IMR-90 (cell line): ENCODE measurements at regions not wholly inside any gene's neighbourhood (a gene's known extent, or its start where the extent isn't known, plus 50 kb on each side); places are given as distances from the start of the nearest gene placed in this dataset.

Experiments
- ATAC-seq: fragments of 200-7000 bp; cut with Tn5 transposase; 2 replicates; pipeline ENCODE4 v1.9.1; 2020; ENCODE audit warnings: low read depth, mild to moderate bottlenecking, moderate library complexity
- BruUV-seq: library from RNA; stranded (reverse); fragments of 400-500 nt; replicated peaks from 2 replicates; lab custom pipeline; 2021; lab: Mats Ljungman, UMichigan
- CTCF ChIA-PET: fragments of 300-600 bp; formaldehyde crosslinking; extraction: SDS; loops from one replicate; lab custom pipeline; 2021; ENCODE audit warnings: antibody characterized with exemption; lab: Yijun Ruan, JAX
- POLR2A ChIA-PET: fragments of 300-600 bp; sonication (Branson Sonifier 250); formaldehyde crosslinking; loops from one replicate; lab custom pipeline; 2022; ENCODE audit warnings: antibody characterized with exemption; ENCODE audit not compliant: unreplicated experiment; lab: Charles Lee
- DNase-seq: peaks from one replicate; pipeline ENCODE4 v3.0.0; 2013
- H2AFZ ChIP-seq: replicated peaks from 2 replicates; pipeline ENCODE3; 2013; ENCODE audit warnings: low read length, mild to moderate bottlenecking; ENCODE audit not compliant: poor library complexity
- H2AK5ac ChIP-seq: 2 replicates; pipeline ENCODE4 v1.6.1; 2013; ENCODE audit warnings: low read depth, low read length, inconsistent platforms
- H2AK9ac ChIP-seq: replicated peaks from 2 replicates; pipeline ENCODE3; 2013; ENCODE audit warnings: mild to moderate bottlenecking, low read depth, low read length, moderate library complexity; ENCODE audit not compliant: poor library complexity
- H2BK120ac ChIP-seq: 2 replicates; pipeline ENCODE4 v1.6.1; 2013; ENCODE audit warnings: low read depth, low read length, inconsistent platforms
- H2BK15ac ChIP-seq: 3 replicates; pipeline ENCODE4 v1.6.1; 2013; ENCODE audit warnings: low read depth, low read length, inconsistent platforms
- H2BK20ac ChIP-seq: 2 replicates; pipeline ENCODE4 v1.6.1; 2013; ENCODE audit warnings: low read depth, mild to moderate bottlenecking, inconsistent platforms, low read length, moderate library complexity
- H2BK5ac ChIP-seq: 2 replicates; pipeline ENCODE4 v1.6.1; 2013; ENCODE audit warnings: mild to moderate bottlenecking, low read depth, low read length, inconsistent platforms; ENCODE audit not compliant: poor library complexity, severe bottlenecking
- H3K14ac ChIP-seq: replicated peaks from 2 replicates; pipeline ENCODE4 v1.6.1; 2013; ENCODE audit warnings: low read depth, low read length, inconsistent platforms
- H3K18ac ChIP-seq: 2 replicates; pipeline ENCODE4 v1.6.1; 2013; ENCODE audit warnings: low read depth, low read length, control low read depth
- H3K23ac ChIP-seq: 2 replicates; pipeline ENCODE4 v1.6.1; 2013; ENCODE audit warnings: low read depth, low read length, inconsistent platforms
- H3K27ac ChIP-seq: 2 replicates; pipeline ENCODE4 v1.5.1; 2013; ENCODE audit warnings: mild to moderate bottlenecking, control low read depth, low read length; ENCODE audit not compliant: insufficient read depth
- H3K27me3 ChIP-seq: 2 replicates; pipeline ENCODE4 v1.6.1; 2013; ENCODE audit warnings: low read length; ENCODE audit not compliant: control insufficient read depth, insufficient read depth
- H3K36me3 ChIP-seq: 2 replicates; pipeline ENCODE4 v1.6.1; 2013; ENCODE audit warnings: low read length, mixed read lengths; ENCODE audit not compliant: control insufficient read depth, insufficient read depth
- H3K4ac ChIP-seq: 2 replicates; pipeline ENCODE4 v1.6.1; 2013; ENCODE audit warnings: low read depth, low read length, inconsistent platforms
- H3K4me1 ChIP-seq: 2 replicates; pipeline ENCODE4 v1.6.1; 2013; ENCODE audit warnings: low read length, mixed read lengths; ENCODE audit not compliant: control insufficient read depth, insufficient read depth
- H3K4me2 ChIP-seq: 2 replicates; pipeline ENCODE4 v1.6.1; 2013; ENCODE audit warnings: low read depth, mild to moderate bottlenecking, control low read depth, low read length, moderate library complexity
- H3K4me3 ChIP-seq: 2 replicates; pipeline ENCODE4 v1.5.1; 2013; ENCODE audit warnings: low read depth, mild to moderate bottlenecking, control low read depth, low read length, moderate library complexity; ENCODE audit not compliant: insufficient read depth
- H3K56ac ChIP-seq: 2 replicates; pipeline ENCODE4 v1.6.1; 2013; ENCODE audit warnings: low read length, inconsistent platforms; ENCODE audit not compliant: insufficient read depth; ENCODE audit errors: extremely low read depth
- H3K79me1 ChIP-seq, 2 experiments: 2 replicates each; pipeline ENCODE4 v1.6.1; 2013; ENCODE audit warnings: low read length in 2 of 2, inconsistent platforms in 1 of 2, low read depth in 1 of 2
- H3K9ac ChIP-seq: 2 replicates; pipeline ENCODE4 v1.6.1; 2013; ENCODE audit warnings: low read depth, low read length, control low read depth
- H3K9me1 ChIP-seq: 2 replicates; pipeline ENCODE4 v1.6.1; 2013; ENCODE audit warnings: low read length, inconsistent platforms; ENCODE audit not compliant: insufficient read depth
- H3K9me3 ChIP-seq: 2 replicates; pipeline ENCODE4 v1.6.1; 2013; ENCODE audit warnings: low read length; ENCODE audit not compliant: control insufficient read depth, insufficient read depth
- H4K20me1 ChIP-seq: 2 replicates; pipeline ENCODE4 v1.6.1; 2013; ENCODE audit warnings: low read length, inconsistent platforms; ENCODE audit not compliant: insufficient read depth
- H4K5ac ChIP-seq: 2 replicates; pipeline ENCODE4 v1.6.1; 2013; ENCODE audit warnings: mild to moderate bottlenecking, low read depth, low read length, control low read depth
- H4K8ac ChIP-seq, 2 experiments: 2 replicates each; pipeline ENCODE4 v1.6.1; 2013; ENCODE audit warnings: low read depth in 2 of 2, low read length in 2 of 2, control low read depth in 1 of 2, inconsistent platforms in 1 of 2
- H4K91ac ChIP-seq: 2 replicates; pipeline ENCODE4 v1.6.1; 2013; ENCODE audit warnings: low read depth, low read length, inconsistent platforms; ENCODE audit not compliant: insufficient read depth
- MXI1 ChIP-seq: IDR thresholded peaks from 2 replicates; pipeline ENCODE4 v1.6.1; 2012; ENCODE audit warnings: low read depth, mild to moderate bottlenecking, low read length, moderate library complexity, borderline replicate concordance
- RAD21 ChIP-seq: IDR thresholded peaks from 2 replicates; pipeline ENCODE4 v1.6.1; 2012; ENCODE audit warnings: low read length, improper control_type of control experiment
- WGBS, 2 experiments: methylation state at CpG; one replicate each; pipeline versions ENCODE4 v1.1.5 to v1.1.7; 2013; ENCODE audit warnings: missing lambda C conversion rate in 2 of 2; ENCODE audit not compliant: insufficient read length in 1 of 2; ENCODE audit errors: extremely low coverage in 2 of 2; 5-methylcytosine and 5-hydroxymethylcytosine counted together
- dilution Hi-C: fragments of 300-500 bp; cut with HindIII; formaldehyde crosslinking; loops from one replicate; pipeline ENCODE4 v1.14.3; 2018; ENCODE audit warnings: low sequenced_read_pairs; ENCODE audit not compliant: unreplicated experiment
- in situ Hi-C: fragments of 300-500 bp; cut with MboI; formaldehyde crosslinking; loops from 3 replicates; pipeline ENCODE4 v1.14.3; 2019; ENCODE audit warnings: low sequenced_read_pairs, inconsistent platforms, mixed read lengths
- intact Hi-C: fragments of 100-400 bp; cut with micrococcal nuclease; formaldehyde crosslinking; loops from 2 replicates; pipeline ENCODE4 v1.10.0; 2022

DNA sequence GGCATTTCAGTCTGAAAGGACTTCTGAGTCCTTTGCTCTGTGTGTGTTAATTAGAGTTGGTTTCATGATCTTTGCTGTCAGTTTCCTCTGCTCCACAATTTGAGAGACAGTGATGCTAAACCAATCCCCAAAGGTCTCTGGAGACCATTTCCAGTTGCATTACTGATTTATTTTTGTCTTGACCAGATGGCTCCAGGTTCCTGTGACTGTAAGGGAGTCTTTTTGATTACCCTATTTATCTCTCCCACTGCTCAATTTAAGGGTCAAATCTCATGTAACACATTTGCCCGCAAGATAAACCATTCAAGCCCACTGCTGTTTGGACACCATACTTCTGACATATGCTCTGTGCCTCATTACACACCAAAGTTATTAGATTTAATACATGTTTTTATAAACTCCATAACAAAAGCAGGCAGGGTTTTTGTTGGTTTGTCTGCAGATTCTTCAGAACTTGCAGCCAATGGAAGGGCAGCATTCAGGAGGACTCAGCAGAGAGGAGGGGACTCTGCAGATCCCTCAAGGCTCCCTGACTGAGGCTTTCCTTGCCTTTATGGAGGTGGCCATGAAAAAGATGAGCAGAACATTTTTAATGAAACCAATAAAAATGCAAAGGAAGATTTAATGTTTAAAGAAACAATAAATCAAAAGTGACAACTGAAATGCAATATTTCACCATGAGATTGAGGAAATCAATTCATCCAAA, 889.3 kb upstream of the CELF4 start:
- POLR2A ChIA-PET: no interaction called here
- dilution Hi-C loops (no loop called here), intact Hi-C loops (no loop called here), in situ Hi-C loops (no loop called here)
- Histone ChIP-seq H3K9me1 (no peaks in the 10 kb centered on the region), H4K5ac (no peak overlapping the region), H3K27ac (no peak overlapping the region), H4K8ac (no peak overlapping the region), H3K4me1 (no peaks in the 10 kb centered on the region), H3K23ac (no peak overlapping the region), H3K56ac (no peak overlapping the region), H3K36me3 (no peaks in the 10 kb centered on the region), H3K14ac (no peak overlapping the region), H2AK9ac (no peak overlapping the region), H2BK120ac (no peak overlapping the region), H3K9ac (no peak overlapping the region), H2AK5ac (no peak overlapping the region), H3K9me3 (peaks cover 6% of the 10 kb centered on the region), H3K4ac (no peak overlapping the region), H2BK20ac (no peak overlapping the region), H4K20me1 (no peaks in the 10 kb centered on the region), H2AFZ (no peak overlapping the region), H3K4me2 (no peak overlapping the region), H2BK5ac (no peak overlapping the region), H4K91ac (no peak overlapping the region), H3K18ac (no peak overlapping the region), H3K4me3 (no peak overlapping the region), H3K79me1 (no peaks in the 10 kb centered on the region), H2BK15ac (no peak overlapping the region), H3K27me3 (no peaks in the 10 kb centered on the region)
- ATAC-seq (no peak), DNase-seq (no peak)
- CTCF ChIA-PET: no interaction called here
- no peak for TF ChIP-seq RAD21
- no peak for TF ChIP-seq MXI1
- WGBS, 2 experiments: no CpG with 5 or more reads among the region's 1 CpG
- no TSS peak for BruUV-seq
